SW 1271 (cell line): ENCODE measurements at regions not wholly inside any gene's neighbourhood (a gene's known extent, or its start where the extent isn't known, plus 50 kb on each side); places are given as distances from the start of the nearest gene placed in this dataset.
"Not testable (repeated sequence)": the region's sequence is repeated elsewhere in the genome, so short reads cannot be mapped to it uniquely, and the experiment has no call there.

Experiments
- DNase-seq, 2 experiments: peaks; one replicate each; lab custom pipeline; 2025; lab: John Stamatoyannopoulos, UW

- DNase-seq: no peak
Observed at GRCh38 chr1:47491341-47491753, 53.5 kb downstream of the FOXD2 start.

GRCh38 chr1:47495176-47495713 lies 57.4 kb downstream of the FOXD2 start:
- no peak for DNase-seq

GRCh38 chr1:47498551-47498950 lies 60.7 kb downstream of the FOXD2 start:
- no peak for DNase-seq

GRCh38 chr1:47501069-47501468 lies 63.2 kb downstream of the FOXD2 start:
- no peak for DNase-seq

- DNase-seq: no peak
Observed at GRCh38 chr1:47502746-47503370, 65.0 kb downstream of the FOXD2 start.

GRCh38 chr1:47504840-47505239 lies 67.0 kb downstream of the FOXD2 start:
- DNase-seq: not testable (repeated sequence)

GRCh38 chr1:47505267-47505666 lies 67.4 kb downstream of the FOXD2 start:
- DNase-seq: no peak

- DNase-seq: no peak
Observed at GRCh38 chr1:47506053-47506452, 68.2 kb downstream of the FOXD2 start.

GRCh38 chr1:47507144-47507543 lies 69.3 kb downstream of the FOXD2 start:
- DNase-seq: no peak

GRCh38 chr1:47507881-47508701 lies 70.2 kb downstream of the FOXD2 start:
- no peak for DNase-seq

GRCh38 chr1:47508702-47509431 lies 71.0 kb downstream of the FOXD2 start:
- DNase-seq: no peak

- DNase-seq: no peak
Observed at GRCh38 chr1:47510282-47510811, 72.5 kb downstream of the FOXD2 start.

GRCh38 chr1:47511825-47512224 lies 74.0 kb downstream of the FOXD2 start:
- no peak for DNase-seq

- no peak for DNase-seq
Observed at GRCh38 chr1:47513393-47513792, 75.5 kb downstream of the FOXD2 start.

GRCh38 chr1:47514229-47514628 lies 76.4 kb downstream of the FOXD2 start:
- no peak for DNase-seq

GRCh38 chr1:47515164-47515789 lies 77.4 kb downstream of the FOXD2 start:
- DNase-seq: no peak

GRCh38 chr1:47517946-47518345 lies 80.1 kb downstream of the FOXD2 start:
- DNase-seq: no peak

- DNase-seq: no peak
Observed at GRCh38 chr1:47519491-47519890, 81.6 kb downstream of the FOXD2 start.

- DNase-seq: no peak
Observed at GRCh38 chr1:47519971-47520370, 82.1 kb downstream of the FOXD2 start.

GRCh38 chr1:47521034-47521881 lies 83.4 kb downstream of the FOXD2 start:
- no peak for DNase-seq
